A549 (cell line): ENCODE measurements at regions not wholly inside any gene's neighbourhood (a gene's known extent, or its start where the extent isn't known, plus 50 kb on each side); places are given as distances from the start of the nearest gene placed in this dataset.

ENCODE experiments used
- ATAC-seq, 2 experiments: fragments of 200-7000 bp in 1 of 2; fragments of >200 bp in 1 of 2; cut with Nextera tagmentation in 1 of 2; cut with Tn5 transposase in 1 of 2; 3 replicates each; pipeline versions ENCODE4 v1.8.0 to v1.9.1; 2018 to 2020; ENCODE audit warnings: mild to moderate bottlenecking in 1 of 2, moderate library complexity in 1 of 2
- CTCF ChIA-PET: fragments of 300-600 bp; sonication (Branson Sonifier 250); formaldehyde crosslinking; extraction: SDS; loops from one replicate; lab custom pipeline; 2021; ENCODE audit warnings: antibody characterized with exemption, inconsistent platforms; lab: Yijun Ruan, JAX
- POLR2A ChIA-PET: fragments of 350-600 bp; formaldehyde crosslinking; extraction: SDS; loops from one replicate; lab custom pipeline; 2021; ENCODE audit warnings: antibody characterized with exemption, inconsistent platforms; lab: Yijun Ruan, JAX
- DNase-seq, 2 experiments: peaks; one replicate each; pipeline versions ENCODE4 v3.0.0 to v3.0.0-alpha.2; 2011 to 2016; ENCODE audit warnings: low read depth in 1 of 2, low spot score in 1 of 2
- FAIRE-seq: peaks from 2 replicates; lab custom pipeline; 2011; peaks lifted over from hg19 to GRCh38; lab: Jason Lieb, UNC
- H3K27ac ChIP-seq, 2 experiments: fragments of >200 bp; sonication (Bioruptor Twin); formaldehyde crosslinking; 3 replicates each; pipeline ENCODE4 v1.5.1; 2016 to 2017
- H3K4me1 ChIP-seq: fragments of >200 bp; sonication (Bioruptor Twin); formaldehyde crosslinking; 3 replicates; pipeline ENCODE4 v1.6.1; 2016
- H3K4me2 ChIP-seq: fragments of >200 bp; sonication (Bioruptor Twin); formaldehyde crosslinking; 3 replicates; pipeline ENCODE4 v1.6.1; 2016
- H3K4me3 ChIP-seq: fragments of >200 bp; sonication (Bioruptor Twin); formaldehyde crosslinking; 3 replicates; pipeline ENCODE4 v1.5.1; 2016
- H3K9me3 ChIP-seq: fragments of >200 bp; sonication (Bioruptor Twin); formaldehyde crosslinking; 3 replicates; pipeline ENCODE4 v1.6.1; 2016
- BHLHE40 ChIP-seq: IDR thresholded peaks from 2 replicates; pipeline ENCODE4 v1.6.1; 2012; ENCODE audit warnings: low read depth, low read length, inconsistent platforms
- CHD2 ChIP-seq: fragments of 150-350 bp; IDR thresholded peaks from 2 replicates; pipeline ENCODE4 v1.6.1; 2014; ENCODE audit warnings: low read length; ENCODE audit not compliant: partially characterized antibody
- E2F6 ChIP-seq: IDR thresholded peaks from 2 replicates; pipeline ENCODE4 v1.6.1; 2012; ENCODE audit warnings: low read depth, borderline replicate concordance
- EHMT2 ChIP-seq: fragments of 200-600 bp; sonication (generic); IDR thresholded peaks from 2 replicates; pipeline ENCODE4 v1.6.1; 2016; ENCODE audit warnings: antibody characterized with exemption, low read depth, mild to moderate bottlenecking, moderate library complexity
- FOSB ChIP-seq: fragments of 250-450 bp; sonication (Bioruptor Pico); IDR thresholded peaks from 2 replicates; pipeline ENCODE4 v1.5.0; 2020; ENCODE audit warnings: mild to moderate bottlenecking, moderate library complexity
- FOSL2 ChIP-seq, 2 experiments: fragments of 450-650 bp in 1 of 2; fragments of >200 bp in 1 of 2; sonication (Bioruptor Twin) in 1 of 2; formaldehyde crosslinking; IDR thresholded peaks; 2 replicates each; pipeline versions ENCODE4 v1.5.0 to v1.6.1; 2016 to 2020; ENCODE audit warnings: mild to moderate bottlenecking in 1 of 2, moderate library complexity in 1 of 2
- GATA3 ChIP-seq: IDR thresholded peaks from 2 replicates; pipeline ENCODE4 v1.6.1; 2012; ENCODE audit warnings: borderline replicate concordance
- HES2 ChIP-seq: fragments of >200 bp; sonication (Bioruptor Twin); formaldehyde crosslinking; IDR thresholded peaks from 2 replicates; pipeline ENCODE4 v1.6.1; 2016
- HEYL ChIP-seq: fragments of 250-450 bp; sonication (Bioruptor Pico); IDR thresholded peaks from 2 replicates; pipeline ENCODE4 v1.8.0; 2021; ENCODE audit warnings: mild to moderate bottlenecking, moderate library complexity
- HOXB5 ChIP-seq: fragments of 250-450 bp; sonication (Bioruptor Pico); IDR thresholded peaks from 2 replicates; pipeline ENCODE4 v1.5.0; 2020; ENCODE audit warnings: mild to moderate bottlenecking, moderate library complexity
- JUN ChIP-seq, 2 experiments: fragments of >200 bp; sonication (Bioruptor Twin); formaldehyde crosslinking; IDR thresholded peaks; 2 replicates in 1 of 2; 3 replicates in 1 of 2; pipeline ENCODE4 v1.6.1; 2016 to 2017
- KDM1A ChIP-seq: fragments of 200-600 bp; sonication (generic); IDR thresholded peaks from 2 replicates; pipeline ENCODE4 v1.6.1; 2016; ENCODE audit warnings: low read depth, mild to moderate bottlenecking
- NFE2L2 ChIP-seq: fragments of 150-350 bp; conservative IDR thresholded peaks from 2 replicates; pipeline ENCODE4 v1.6.1; 2014; ENCODE audit warnings: low read length
- NR3C1 ChIP-seq: fragments of >200 bp; sonication (Bioruptor Twin); formaldehyde crosslinking; IDR thresholded peaks from 3 replicates; pipeline ENCODE4 v1.6.1; 2017
- PBX3 ChIP-seq: IDR thresholded peaks from 2 replicates; pipeline ENCODE4 v1.6.1; 2012
- PHF8 ChIP-seq: fragments of 200-600 bp; sonication (generic); IDR thresholded peaks from 2 replicates; pipeline ENCODE4 v1.6.1; 2016; ENCODE audit warnings: low read depth, mild to moderate bottlenecking, antibody characterized with exemption, moderate library complexity, borderline replicate concordance
- POLR2AphosphoS2 ChIP-seq: conservative IDR thresholded peaks from 2 replicates; pipeline ENCODE4 v1.6.1; 2012; ENCODE audit warnings: low read length, improper control_type of control experiment, inconsistent platforms
- RFX5 ChIP-seq: fragments of 450-650 bp; IDR thresholded peaks from 2 replicates; pipeline ENCODE4 v1.7.1; 2014; ENCODE audit warnings: antibody characterized with exemption, mild to moderate bottlenecking, moderate library complexity
- RNF2 ChIP-seq: fragments of 200-600 bp; sonication (generic); IDR thresholded peaks from 2 replicates; pipeline ENCODE4 v1.6.1; 2016; ENCODE audit warnings: low read depth, mild to moderate bottlenecking, antibody characterized with exemption, moderate library complexity, borderline replicate concordance
- USF2 ChIP-seq: fragments of 450-650 bp; IDR thresholded peaks from 2 replicates; pipeline ENCODE4 v1.6.1; 2014; ENCODE audit warnings: antibody characterized with exemption
- WGBS: methylation state at CpG from one replicate; pipeline ENCODE4 v1.1.6; 2017; ENCODE audit errors: missing lambda C conversion rate; 5-methylcytosine and 5-hydroxymethylcytosine counted together

GRCh38 chr5:88656221-88656950 is 226.6 kb downstream of the MEF2C start:
- no peak for FAIRE-seq
- POLR2A ChIA-PET, result no interaction called here
- Histone ChIP-seq H3K4me2 (no peak overlapping the region), H3K4me1 (no peaks in the 10 kb centered on the region; the same call in 2 of the 3 replicates), H3K4me3 (no peak overlapping the region), H3K9me3 (no peaks in the 10 kb centered on the region), H3K27ac (no peak overlapping the region)
- no peak for DNase-seq
- WGBS, result 33% methylated on average over 5 of the region's 5 CpGs
- no peak for TF ChIP-seq E2F6
- no peak for TF ChIP-seq JUN (IDR thresholded peaks at IDR 0.05)
- no peak for TF ChIP-seq PBX3
- no peak for TF ChIP-seq HEYL (CRISPR knock-in tag)
- no peak for TF ChIP-seq NFE2L2
- TF ChIP-seq PHF8, result no peak
- TF ChIP-seq KDM1A, result no peak
- TF ChIP-seq NR3C1, result no peak
- TF ChIP-seq CHD2, result no peak
- no peak for TF ChIP-seq RFX5
- TF ChIP-seq GATA3, result no peak
- TF ChIP-seq FOSL2 (IDR thresholded peaks at IDR 0.05), result no peak
- no peak for TF ChIP-seq FOSL2 (CRISPR knock-in tag; IDR thresholded peaks at IDR 0.05)
- no peak for TF ChIP-seq POLR2AphosphoS2
- CTCF ChIA-PET, result interaction anchor here (1.3 kb wide), 1 partner anchor 34 kb away, joined by 3 read pairs; no protein-coding TSS in a partner anchor
- no peak for ATAC-seq

GRCh38 chr5:88653471-88653870 is 229.5 kb downstream of the MEF2C start:
- POLR2A ChIA-PET, result no interaction called here

GRCh38 chr5:88647901-88648300 is 235.1 kb downstream of the MEF2C start:
- DNase-seq, result no peak
- Histone ChIP-seq H3K27ac (no peak overlapping the region), H3K4me1 (no peaks in the 10 kb centered on the region), H3K4me3 (no peak overlapping the region), H3K9me3 (no peaks in the 10 kb centered on the region), H3K4me2 (no peak overlapping the region)
- POLR2A ChIA-PET, result no interaction called here
- FAIRE-seq, result no peak
- CTCF ChIA-PET, result no interaction called here
- WGBS, result 3% methylated on average over 2 of the region's 2 CpGs
- TF ChIP-seq RFX5 (no peak), EHMT2 (no peak)
- no peak for ATAC-seq

More at GRCh38 chr5:88653471-88653870, 229.5 kb downstream of the MEF2C start:
- H3K27ac ChIP-seq, result no peak overlapping the region
- DNase-seq, result no peak
- CTCF ChIA-PET, result no interaction called here
- no peak for ATAC-seq
- no peaks in the 10 kb centered on the region for H3K9me3 ChIP-seq
- WGBS, result 0% methylated on average over 2 of the region's 2 CpGs
- H3K4me2 ChIP-seq, result no peak overlapping the region
- no peak overlapping the region for H3K4me3 ChIP-seq
- FAIRE-seq, result no peak
- no peaks in the 10 kb centered on the region for H3K4me1 ChIP-seq
- no peak for TF ChIP-seq FOSL2 (IDR thresholded peaks at IDR 0.05)
- TF ChIP-seq FOSL2 (CRISPR knock-in tag; IDR thresholded peaks at IDR 0.05), result peak; percentile 30
- TF ChIP-seq NR3C1, result no peak

GRCh38 chr5:88646866-88647265 is 236.1 kb downstream of the MEF2C start:
- Histone ChIP-seq H3K4me3 (no peak overlapping the region), H3K9me3 (no peaks in the 10 kb centered on the region), H3K4me2 (no peak overlapping the region), H3K27ac (no peak overlapping the region), H3K4me1 (no peaks in the 10 kb centered on the region)
- TF ChIP-seq BHLHE40 (no peak), FOSL2 (IDR thresholded peaks at IDR 0.05) (no peak), FOSL2 (CRISPR knock-in tag; IDR thresholded peaks at IDR 0.05) (no peak), FOSB (no peak), KDM1A (no peak), RNF2 (no peak), E2F6 (no peak), NFE2L2 (no peak), HES2 (no peak), HOXB5 (no peak), USF2 (no peak)
- POLR2A ChIA-PET, result no interaction called here
- DNase-seq, result no peak
- CTCF ChIA-PET, result no interaction called here
- WGBS, result 24% methylated on average over 1 of the region's 1 CpG
- FAIRE-seq, result no peak
- ATAC-seq, result no peak
